ENCODE measurements at regions not wholly inside any gene's neighbourhood (a gene's known extent, or its start where the extent isn't known, plus 50 kb on each side); places are given as distances from the start of the nearest gene placed in this dataset.
"Not testable (repeated sequence)": the region's sequence is repeated elsewhere in the genome, so short reads cannot be mapped to it uniquely, and the experiment has no call there.

GRCh38 chr5:54883374-54884194 is 101.8 kb downstream of the ESM1 start:
- DNase-seq, result peak; percentile 89

- peak; percentile 42 for DNase-seq
Measured at GRCh38 chr5:54882841-54883240, 102.6 kb downstream of the ESM1 start.

- no peak for DNase-seq
Measured at GRCh38 chr5:54882101-54882500, 103.3 kb downstream of the ESM1 start.

GRCh38 chr5:54881286-54882005 is 103.9 kb downstream of the ESM1 start:
- DNase-seq, result peak; percentile 39

GRCh38 chr5:54876976-54877375 is 108.4 kb downstream of the ESM1 start:
- DNase-seq, result no peak

- no peak for DNase-seq
Measured at GRCh38 chr5:54876556-54876955, 108.8 kb downstream of the ESM1 start.

- DNase-seq, result no peak
Measured at GRCh38 chr5:54874337-54875021, 110.9 kb downstream of the ESM1 start.

GRCh38 chr5:54873691-54874090 is 111.7 kb downstream of the ESM1 start:
- no peak for DNase-seq

- DNase-seq, result no peak
Measured at GRCh38 chr5:54872810-54873209, 112.6 kb downstream of the ESM1 start.

GRCh38 chr5:54870271-54870670 is 115.1 kb downstream of the ESM1 start:
- DNase-seq, result no peak

GRCh38 chr5:54869691-54870090 is 115.7 kb downstream of the ESM1 start:
- no peak for DNase-seq

GRCh38 chr5:54868511-54869483 is 116.6 kb downstream of the ESM1 start:
- no peak for DNase-seq

- no peak for DNase-seq
Measured at GRCh38 chr5:54867310-54867944, 118.0 kb downstream of the ESM1 start.

GRCh38 chr5:54864911-54865515 is 120.4 kb downstream of the ESM1 start:
- not testable (repeated sequence) for DNase-seq

GRCh38 chr5:54862036-54862435 is 123.4 kb downstream of the ESM1 start:
- DNase-seq, result no peak

- no peak for DNase-seq
Measured at GRCh38 chr5:54861212-54861894, 124.0 kb downstream of the ESM1 start.

- DNase-seq, result no peak
Measured at GRCh38 chr5:54860321-54860720, 125.1 kb downstream of the ESM1 start.

- no peak for DNase-seq
Measured at GRCh38 chr5:54859316-54859715, 126.1 kb downstream of the ESM1 start.

- DNase-seq, result no peak
Measured at GRCh38 chr5:54854883-54855581, 130.4 kb downstream of the ESM1 start.

GRCh38 chr5:54852007-54852406 is 133.4 kb downstream of the ESM1 start:
- no peak for DNase-seq

Measured in right hindlimb (tissue), 1 donor.